ENCODE measurements at regions not wholly inside any gene's neighbourhood (a gene's known extent, or its start where the extent isn't known, plus 50 kb on each side); places are given as distances from the start of the nearest gene placed in this dataset.

DNA sequence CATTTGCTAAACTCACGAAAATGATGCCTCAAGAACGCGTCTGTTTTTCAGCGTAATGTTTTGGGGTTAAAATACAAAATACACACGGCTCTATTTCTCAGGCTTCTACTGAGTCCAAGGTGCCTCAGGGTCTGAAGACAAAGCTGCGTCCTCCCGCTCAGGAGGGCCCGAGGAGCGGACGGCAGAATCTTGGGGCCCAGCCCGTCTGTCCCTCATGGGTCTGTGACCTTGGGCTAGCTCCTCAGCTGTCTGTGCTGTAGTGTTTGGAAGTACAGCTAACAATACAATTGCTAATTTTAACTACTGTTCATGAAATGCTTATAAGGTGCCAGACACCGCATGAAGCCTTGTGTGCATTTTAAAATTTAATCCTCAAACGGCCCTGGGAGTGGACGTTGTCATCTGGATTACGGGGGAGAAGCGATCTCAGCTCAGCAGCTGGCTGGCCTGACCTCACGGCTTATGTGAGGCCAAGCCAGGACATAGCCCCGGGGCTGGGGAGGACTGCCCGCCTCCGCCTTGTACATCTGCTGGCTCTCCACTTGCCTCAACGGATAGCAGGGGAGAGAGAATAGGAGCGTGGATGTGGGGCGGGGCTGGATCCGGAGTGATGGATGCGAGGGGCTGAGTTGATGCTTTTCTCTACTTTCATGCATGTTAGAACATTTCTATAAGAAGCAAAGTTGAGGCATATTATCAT, 357.4 kb downstream of the GLRX3 start:
- TF ChIP-seq, protein P1, sequence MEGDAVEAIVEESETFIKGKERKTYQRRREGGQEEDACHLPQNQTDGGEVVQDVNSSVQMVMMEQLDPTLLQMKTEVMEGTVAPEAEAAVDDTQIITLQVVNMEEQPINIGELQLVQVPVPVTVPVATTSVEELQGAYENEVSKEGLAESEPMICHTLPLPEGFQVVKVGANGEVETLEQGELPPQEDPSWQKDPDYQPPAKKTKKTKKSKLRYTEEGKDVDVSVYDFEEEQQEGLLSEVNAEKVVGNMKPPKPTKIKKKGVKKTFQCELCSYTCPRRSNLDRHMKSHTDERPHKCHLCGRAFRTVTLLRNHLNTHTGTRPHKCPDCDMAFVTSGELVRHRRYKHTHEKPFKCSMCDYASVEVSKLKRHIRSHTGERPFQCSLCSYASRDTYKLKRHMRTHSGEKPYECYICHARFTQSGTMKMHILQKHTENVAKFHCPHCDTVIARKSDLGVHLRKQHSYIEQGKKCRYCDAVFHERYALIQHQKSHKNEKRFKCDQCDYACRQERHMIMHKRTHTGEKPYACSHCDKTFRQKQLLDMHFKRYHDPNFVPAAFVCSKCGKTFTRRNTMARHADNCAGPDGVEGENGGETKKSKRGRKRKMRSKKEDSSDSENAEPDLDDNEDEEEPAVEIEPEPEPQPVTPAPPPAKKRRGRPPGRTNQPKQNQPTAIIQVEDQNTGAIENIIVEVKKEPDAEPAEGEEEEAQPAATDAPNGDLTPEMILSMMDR (IDR thresholded peaks at IDR 0.05) = no peak
- no peak for TF ChIP-seq POLR2A (IDR thresholded peaks at IDR 0.05)
